Uterus (tissue), 2 donors: ENCODE measurements at regions not wholly inside any gene's neighbourhood (a gene's known extent, or its start where the extent isn't known, plus 50 kb on each side); places are given as distances from the start of the nearest gene placed in this dataset.

ENCODE experiments used
- CTCF ChIP-seq, 4 experiments: fragments of 200-600 bp in 2 of 4; fragments of 450-650 bp in 2 of 4; sonication (generic) in 2 of 4; IDR thresholded peaks; one replicate each; pipeline ENCODE4 v1.5.1; 2016 to 2019; ENCODE audit warnings: antibody characterized with exemption in 4 of 4, mild to moderate bottlenecking in 2 of 4, moderate library complexity in 1 of 4
- POLR2A ChIP-seq, 2 donors: fragments of 450-650 bp; IDR thresholded peaks; one replicate each; pipeline ENCODE4 v1.6.1; 2016; ENCODE audit warnings: antibody characterized with exemption in 2 of 2, mild to moderate bottlenecking in 1 of 2, moderate library complexity in 1 of 2

- TF ChIP-seq CTCF (IDR thresholded peaks at IDR 0.05) (no peak), POLR2A (IDR thresholded peaks at IDR 0.05) (no peak)
Observed at GRCh38 chr1:63203641-63204040, 118.7 kb upstream of the FOXD3 start.
